Cardiac septum (tissue), 1 donor: ENCODE measurements at regions not wholly inside any gene's neighbourhood (a gene's known extent, or its start where the extent isn't known, plus 50 kb on each side); places are given as distances from the start of the nearest gene placed in this dataset.
"Not testable (repeated sequence)": the region's sequence is repeated elsewhere in the genome, so short reads cannot be mapped to it uniquely, and the experiment has no call there.

Experiments
- DNase-seq: peaks from one replicate; pipeline ENCODE4 v3.0.0-alpha.2; 2020; ENCODE audit warnings: low spot score
- intact Hi-C: fragments of 100-400 bp; cut with DNase I; formaldehyde crosslinking; loops from one replicate; pipeline ENCODE4 v1.14.0; 2022
- donor health status: DM: no; HTN: no; CAD: no.

DNA sequence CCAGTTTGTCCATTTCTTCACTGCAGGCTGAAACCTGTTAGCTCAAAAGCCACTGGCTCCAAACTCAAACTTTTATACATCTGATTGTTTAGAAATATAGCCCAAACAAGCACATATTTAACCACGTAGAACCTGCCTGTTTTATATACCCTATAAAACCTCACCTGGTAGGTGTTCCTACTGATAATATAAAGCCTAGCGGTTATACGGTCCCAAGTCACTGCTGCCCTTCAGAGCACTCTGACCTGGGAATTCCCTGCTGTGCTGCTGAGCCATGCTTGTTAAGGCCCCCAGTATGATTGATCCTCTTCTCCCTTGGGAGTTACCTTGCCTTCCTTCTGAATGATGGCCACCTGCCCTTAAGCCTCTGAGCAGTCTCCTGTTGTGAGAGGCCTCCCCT, 432.8 kb upstream of the LCORL start:
- no peak for DNase-seq
- intact Hi-C loops, result no loop called here

DNA sequence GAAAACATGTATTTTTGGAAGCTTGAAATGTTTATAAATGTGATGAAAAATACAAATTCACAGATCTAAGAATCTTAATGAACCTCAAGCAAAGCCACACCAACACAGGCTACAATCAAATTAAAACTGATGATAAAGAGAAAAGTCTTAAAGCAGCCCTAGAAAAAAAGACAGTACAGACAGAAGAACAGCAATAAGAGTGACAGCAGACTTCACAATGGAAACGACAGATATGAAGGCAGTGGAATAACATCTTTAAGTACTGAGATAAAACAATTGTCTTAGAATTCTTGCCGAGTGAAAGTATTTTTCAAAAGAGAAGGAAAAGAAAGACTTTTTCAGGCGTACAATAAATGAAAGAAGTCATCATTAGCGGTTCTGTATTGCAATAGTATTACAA, 423.6 kb upstream of the LCORL start:
- intact Hi-C loops, result no loop called here
- DNase-seq, result no peak

DNA sequence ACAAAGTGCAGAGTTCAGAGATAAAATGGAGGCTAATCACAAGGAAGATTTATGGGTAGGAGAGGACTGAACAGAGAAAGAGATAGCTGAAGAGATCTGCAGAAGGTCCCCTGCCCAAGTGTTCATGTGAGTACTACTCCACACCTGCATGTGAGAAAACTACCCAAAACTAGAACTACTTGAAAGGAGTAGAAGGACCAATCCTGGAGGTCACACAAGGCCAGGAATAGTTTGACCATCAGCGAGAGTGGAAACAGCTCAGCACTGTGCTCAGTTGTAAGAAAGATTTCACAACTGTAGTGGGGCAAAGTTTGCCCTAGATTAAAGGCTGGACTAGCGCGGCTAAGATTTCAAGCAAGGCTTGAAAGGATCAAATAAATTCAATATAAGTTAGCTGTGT, 422.7 kb upstream of the LCORL start:
- no peak for DNase-seq
- intact Hi-C loops, result no loop called here

DNA sequence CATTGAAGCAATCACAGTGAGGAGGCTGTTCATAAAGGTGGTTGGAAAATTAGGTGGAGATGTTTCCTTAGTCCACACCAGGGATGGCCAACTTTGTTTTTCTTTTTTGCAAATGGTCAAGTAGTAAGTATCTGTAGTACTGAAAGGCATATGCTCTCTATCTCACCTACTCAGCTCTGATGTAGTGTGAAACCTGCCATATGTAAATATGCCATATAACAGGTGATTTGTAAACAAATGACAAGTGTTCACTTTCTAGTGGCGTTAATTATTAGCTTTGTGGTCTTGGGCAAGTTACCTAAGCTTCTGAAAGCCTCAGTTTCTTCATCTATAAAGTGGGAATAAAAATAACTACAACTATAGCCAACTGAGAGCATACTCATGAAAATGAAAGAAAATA, 421.4 kb upstream of the LCORL start:
- no peak for DNase-seq
- intact Hi-C loops, result no loop called here

DNA sequence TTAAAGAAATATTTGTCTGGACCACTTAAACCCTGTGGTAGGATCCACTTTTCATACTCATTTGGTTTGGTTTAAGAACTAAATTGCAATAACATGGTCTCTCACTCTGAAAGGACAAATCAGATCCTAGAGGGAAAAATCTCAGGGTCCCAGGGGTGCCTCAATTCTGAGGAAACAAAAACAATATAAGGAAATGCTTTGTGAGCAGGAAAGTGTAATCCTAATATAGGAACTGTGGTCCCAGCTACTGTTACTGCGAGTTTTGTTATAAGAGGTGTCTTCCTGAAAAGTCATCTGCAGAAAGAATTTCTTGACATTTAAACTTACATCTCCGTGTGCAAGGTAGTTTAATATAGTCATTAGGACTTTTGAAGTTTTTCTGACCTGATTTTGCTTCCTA, 420.1 kb upstream of the LCORL start:
- no peak for DNase-seq
- intact Hi-C loops, result no loop called here

DNA sequence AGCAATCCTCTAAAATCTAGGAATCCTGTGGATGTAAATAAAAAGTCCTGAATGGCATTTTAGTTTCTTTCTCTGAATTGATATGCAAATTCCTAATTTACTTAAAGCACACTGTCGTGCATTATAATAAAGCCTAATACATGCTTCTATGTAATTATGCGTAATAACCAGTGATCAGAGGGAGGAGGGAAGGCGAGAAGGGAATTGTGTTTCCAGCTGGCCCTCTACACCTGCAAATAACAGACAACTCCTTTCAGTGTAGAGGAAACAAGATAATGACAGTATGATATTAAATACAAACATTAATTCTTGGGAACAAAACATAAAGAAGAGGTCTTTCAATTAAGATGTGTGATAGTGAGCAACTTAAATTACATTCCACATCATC, 419.6 kb upstream of the LCORL start:
- no peak for DNase-seq
- intact Hi-C loops, result no loop called here

DNA sequence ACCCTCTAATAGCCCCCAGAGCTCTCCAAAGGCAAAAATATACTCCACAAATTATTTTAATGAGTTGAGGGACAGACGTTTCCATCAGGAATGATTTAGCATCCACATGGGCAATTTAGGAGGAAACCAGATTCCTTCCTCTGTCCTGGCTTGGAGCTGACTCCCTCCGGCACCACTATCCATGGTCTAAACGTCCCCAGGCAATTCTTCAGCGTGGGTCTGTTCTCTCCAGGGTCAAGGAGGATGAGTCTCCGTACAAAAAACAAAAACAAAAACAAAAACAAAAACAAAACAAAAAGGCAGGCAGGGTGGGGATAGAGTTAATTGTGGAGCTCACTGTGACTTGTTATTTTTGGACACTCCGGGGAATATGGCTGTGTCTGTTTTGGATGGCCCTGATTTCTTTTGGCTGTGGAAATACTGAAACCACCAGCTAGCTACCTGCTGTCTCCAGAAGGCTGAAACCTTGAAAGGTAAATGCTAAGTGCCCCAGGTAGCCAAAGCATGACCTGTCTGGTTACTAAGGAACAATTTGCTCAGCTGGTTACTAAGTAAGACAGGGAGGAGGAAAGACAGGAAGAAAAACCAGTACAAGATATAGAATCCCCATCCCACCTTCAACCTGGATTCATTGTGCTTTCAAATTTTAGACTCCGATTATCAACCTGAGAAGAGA, 419.1 kb upstream of the LCORL start:
- DNase-seq, result no peak
- intact Hi-C loops, result no loop called here

DNA sequence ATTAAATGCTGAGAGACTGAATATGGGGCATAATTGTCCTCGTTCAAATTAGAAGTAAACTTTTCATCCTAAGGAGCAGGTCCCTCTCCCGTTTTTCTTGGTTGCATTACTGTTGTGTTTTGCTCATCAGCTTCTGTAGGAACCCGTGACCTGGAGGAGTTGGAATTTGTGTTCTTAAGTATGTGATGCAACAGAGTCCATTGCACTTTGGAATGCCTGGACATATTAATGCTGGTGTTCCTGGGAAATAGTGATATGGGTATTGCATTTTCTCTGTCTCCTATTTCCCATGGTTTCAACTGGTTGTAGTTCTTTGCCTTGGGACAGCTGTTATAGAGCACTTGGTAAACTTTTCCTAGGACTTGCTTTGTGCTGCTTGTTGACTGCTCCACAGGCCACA, 417.8 kb upstream of the LCORL start:
- DNase-seq, result no peak
- intact Hi-C loops, result no loop called here

DNA sequence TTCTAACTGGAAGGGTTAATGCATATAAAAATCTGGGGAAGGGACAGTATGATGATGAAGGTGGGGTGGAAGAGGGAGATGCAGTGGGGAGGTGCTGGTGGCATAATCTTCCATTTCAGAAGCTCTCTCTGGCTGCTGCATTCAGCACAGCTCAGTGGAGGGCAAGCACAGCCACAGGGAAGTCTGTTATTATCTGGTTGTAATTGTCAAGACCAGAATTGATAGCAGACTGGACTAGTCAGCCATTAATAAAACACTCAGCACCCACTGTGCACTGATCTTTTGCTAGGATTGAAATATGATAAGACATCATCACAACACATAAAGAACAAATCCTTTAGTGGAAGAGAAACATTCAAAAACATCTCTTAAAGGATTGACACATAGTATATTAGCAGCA, 414.2 kb upstream of the LCORL start:
- no peak for DNase-seq
- intact Hi-C loops, result no loop called here

DNA sequence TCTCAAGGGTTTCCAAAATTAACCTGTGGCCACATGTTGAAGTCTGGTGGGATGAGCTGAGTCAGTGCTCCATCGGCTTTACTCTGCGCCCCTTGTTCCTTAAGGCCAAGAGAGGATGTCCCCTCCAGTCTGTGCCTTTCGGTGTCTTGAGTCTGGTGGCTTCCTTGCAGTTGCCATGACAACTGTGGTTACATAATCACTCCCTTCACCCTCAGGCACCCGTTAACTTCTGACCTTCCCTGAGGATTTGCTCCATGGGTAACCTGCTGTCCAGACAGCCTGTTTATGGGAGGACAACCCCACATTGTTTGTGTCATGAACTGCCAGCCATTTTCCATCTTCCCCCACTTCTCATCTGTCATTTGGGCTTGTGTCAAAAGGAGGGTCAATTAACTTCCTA, 401.1 kb upstream of the LCORL start:
- DNase-seq, result no peak
- intact Hi-C loops, result no loop called here

DNA sequence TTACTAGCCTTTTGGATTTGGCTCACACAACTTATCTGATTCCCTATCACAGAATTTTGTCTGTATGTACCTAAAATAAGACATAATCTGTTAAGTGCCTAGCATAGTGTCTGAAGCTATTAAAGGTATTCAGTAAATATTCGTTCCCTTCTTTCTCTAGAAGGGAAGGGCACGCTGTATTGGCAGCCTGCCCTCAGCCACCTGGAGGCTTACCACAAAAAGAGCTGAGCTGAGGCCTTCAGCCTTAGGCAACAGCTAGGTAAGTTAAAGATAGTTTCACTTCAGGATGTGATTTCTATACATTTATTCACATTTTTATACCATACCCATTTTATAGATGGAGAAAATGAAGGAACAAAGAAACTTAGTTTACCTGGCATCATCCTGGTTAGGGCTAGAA, 400.0 kb upstream of the LCORL start:
- intact Hi-C loops, result no loop called here

DNA sequence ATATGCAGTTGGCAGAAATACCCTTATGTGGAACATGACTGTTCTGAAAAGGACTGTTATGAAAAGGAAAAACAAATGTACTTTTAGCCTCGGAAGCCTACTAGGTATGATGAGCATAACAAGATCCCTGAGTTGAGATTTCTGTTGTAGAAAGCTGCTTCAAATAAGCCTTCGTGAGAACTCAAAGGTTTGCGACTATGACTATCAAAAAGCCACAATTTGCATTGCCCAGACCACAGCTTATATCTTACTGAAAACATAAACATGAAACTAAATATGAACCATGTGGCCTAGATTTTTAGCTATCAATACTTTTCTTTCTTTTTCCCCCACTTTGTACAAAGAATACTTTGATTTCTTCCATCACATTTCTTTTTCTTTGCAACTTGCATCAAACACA, 398.2 kb upstream of the LCORL start:
- intact Hi-C loops, result no loop called here
- DNase-seq, result no peak

More for the DNA sequence above, 400.0 kb upstream of the LCORL start:
- DNase-seq, result no peak

DNA sequence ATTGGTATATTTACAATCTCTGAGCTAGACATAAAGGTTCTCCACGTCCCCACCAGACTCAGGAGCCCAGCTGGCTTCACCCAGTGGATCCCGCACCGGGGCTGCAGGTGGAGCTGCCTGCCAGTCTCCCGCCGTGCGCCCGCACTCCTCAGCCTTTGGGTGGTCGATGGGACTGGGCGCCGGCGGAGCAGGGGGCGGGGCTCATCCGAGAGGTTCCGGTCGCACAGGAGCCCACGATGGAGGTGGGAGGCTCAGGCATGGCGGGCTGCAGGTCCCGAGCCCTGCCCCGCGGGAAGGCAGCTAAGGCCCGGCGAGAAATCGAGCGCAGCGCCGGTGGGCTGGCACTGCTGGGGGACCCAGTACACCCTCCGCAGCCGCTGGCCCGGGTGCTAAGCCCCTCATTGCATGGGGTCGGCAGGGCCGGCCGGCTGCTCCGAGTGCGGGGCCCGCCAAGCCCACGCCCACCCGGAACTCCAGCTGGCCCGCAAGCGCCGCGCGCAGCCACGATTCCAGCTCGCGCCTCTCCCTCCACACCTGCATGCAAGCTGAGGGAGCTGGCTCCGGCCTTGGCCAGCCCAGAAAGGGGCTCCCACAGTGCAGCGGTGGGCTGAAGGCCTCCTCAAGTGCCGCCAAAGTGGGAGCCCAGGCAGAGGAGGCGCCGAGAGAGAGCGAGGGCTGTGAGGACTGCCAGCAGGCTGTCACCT, 396.8 kb upstream of the LCORL start:
- DNase-seq, intact Hi-C loops: not testable (repeated sequence)

DNA sequence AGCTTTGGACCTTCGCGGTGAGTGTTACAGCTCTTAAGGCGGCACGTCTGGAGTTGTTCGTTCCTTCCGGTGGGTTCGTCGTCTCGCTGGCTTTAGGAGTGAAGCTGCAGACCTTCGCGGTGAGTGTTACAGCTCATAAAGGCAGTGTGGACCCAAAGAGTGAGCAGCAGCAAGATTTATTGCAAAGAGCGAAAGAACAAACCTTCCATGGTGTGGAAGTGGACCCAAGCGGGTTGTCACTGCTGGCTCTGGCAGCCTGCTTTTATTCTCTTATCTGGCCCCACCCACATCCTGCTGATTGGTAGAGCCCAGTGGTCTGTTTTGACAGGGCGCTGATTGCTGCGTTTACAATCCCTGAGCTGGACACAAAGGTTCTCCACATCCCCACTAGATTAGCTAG, 396.1 kb upstream of the LCORL start:
- DNase-seq, intact Hi-C loops: not testable (repeated sequence)

DNA sequence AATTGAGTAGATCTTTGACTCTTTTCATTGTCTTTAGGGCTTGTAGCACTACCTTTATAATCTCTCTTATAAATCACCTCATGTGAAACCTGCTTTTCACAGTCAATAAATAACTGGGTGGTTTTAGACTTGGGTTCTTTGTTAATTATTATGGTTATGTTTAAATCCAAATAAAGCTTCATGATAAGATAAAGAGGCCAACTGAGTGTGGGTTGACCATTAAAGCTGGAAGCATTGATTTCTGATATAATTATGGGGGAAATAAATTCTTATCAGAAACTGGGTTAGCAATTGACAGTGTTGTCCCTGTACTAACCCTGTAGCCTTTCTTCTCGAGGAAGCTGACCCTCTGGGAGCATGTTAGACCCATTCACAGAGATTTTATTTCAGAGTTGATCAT, 384.7 kb upstream of the LCORL start:
- intact Hi-C loops, result no loop called here
- no peak for DNase-seq

DNA sequence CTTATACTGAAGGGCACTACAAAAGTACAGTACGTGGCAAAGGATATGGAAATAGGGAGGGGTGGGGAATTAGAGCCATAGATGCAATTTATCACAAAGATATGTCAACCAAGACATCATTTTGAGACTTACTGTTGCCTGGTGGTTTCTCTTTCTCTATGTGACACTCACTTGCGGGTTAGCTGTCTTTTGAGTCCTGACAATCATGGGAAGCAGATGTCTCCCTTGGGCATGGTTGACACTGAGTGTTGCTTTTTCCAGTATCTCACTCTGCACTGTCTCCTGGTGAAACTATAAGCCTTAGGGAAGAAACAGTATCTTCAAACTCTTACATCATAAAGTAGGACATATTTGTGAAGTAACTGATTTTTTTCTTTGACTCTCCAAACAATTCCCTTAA, 383.5 kb upstream of the LCORL start:
- DNase-seq, result no peak
- intact Hi-C loops, result no loop called here

DNA sequence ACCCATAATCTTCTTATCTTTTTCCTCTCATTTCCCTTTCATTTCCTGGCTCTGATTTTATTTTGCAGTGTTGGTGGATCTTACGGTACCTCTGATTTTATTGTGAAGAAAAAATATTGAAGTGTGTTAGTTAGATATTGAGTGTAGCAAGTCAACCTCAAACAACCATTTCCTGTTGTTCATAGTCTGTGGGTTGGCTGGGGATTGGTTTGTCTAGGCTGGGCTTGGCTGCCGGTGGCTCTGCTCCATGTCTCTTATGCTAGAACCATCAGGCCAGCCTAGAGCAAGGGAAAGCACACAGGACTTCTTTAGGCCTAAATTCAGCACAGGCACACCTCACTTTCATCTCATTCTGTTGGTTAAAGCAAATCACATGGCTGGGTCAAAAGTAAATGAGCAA, 383.1 kb upstream of the LCORL start:
- DNase-seq, result no peak
- intact Hi-C loops, result no loop called here

DNA sequence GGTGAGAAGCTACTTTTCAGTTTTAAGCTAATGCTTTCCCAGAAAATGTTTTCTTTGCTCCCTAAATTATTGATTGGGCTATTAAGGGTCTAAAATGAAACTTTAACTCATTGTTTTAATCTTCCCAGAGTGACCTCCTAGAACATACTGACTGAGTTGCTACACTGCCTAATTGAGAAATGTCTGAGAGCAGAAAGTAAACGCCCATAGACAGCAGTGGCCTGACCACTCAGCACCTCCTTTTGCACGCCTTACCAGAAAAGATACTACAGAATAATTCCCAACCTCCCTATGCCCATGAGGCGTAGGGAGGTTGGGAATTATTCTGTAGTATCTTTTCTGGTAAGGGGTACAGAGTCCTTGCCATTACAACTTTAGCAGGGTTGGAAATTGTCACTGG, 381.8 kb upstream of the LCORL start:
- intact Hi-C loops, result no loop called here
- no peak for DNase-seq

DNA sequence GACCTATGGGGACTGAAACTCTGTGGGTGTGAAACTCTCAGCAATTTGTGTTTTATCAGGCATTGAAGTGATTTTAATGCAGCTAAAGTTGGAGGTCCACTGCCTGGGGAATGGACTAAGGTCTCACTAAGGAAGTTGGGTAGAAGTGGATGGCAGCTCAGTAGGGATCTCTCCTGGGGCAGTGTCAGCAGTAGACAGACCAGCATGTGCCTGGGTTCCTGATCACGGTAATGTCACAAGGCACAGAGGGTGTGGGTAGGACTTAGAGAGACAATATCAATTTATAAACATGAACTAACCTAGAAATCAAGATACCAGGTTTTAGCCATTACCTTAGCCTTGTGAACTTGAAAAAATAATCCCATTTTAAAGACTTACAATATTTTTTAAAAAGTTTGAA, 380.3 kb upstream of the LCORL start:
- intact Hi-C loops, result no loop called here

DNA sequence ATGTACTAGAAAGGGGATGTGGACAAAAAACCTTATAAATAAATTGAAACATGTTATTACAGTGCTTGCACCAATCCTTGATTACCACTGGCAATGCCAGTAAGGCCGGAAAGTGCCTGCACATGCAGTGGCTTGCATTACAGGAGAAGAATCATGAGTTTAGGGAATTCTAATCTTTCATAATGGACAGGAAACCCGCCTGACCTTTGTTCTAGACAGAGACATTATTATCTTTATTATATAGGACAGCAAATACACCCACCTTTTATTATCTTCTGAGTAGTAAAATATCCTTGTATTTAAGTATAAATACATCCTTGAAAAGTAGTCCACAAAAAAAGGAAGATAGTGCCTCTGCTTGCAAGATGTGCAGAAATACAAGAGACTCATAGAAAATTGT, 379.9 kb upstream of the LCORL start:
- no peak for DNase-seq
- intact Hi-C loops, result no loop called here

More for the DNA sequence above, 380.3 kb upstream of the LCORL start:
- no peak for DNase-seq

DNA sequence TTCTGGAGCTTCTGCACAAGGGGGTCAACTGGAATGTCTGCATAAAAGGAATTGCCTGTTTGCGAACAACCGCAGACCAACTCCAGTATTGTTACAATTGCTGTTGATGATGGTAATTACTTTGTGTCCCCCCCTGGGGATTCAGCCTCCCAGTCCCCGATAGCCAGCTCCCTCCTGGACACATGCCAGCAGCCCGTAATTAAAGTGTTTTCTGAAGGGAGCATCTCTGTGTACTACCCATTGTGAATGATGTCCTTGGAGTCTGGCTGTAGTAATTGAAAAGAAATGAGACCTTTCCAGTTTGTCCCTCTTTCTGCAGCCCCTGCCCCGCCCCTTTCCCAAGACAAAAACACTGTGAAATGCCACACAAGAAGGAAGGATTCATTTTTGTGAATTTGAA, 377.1 kb upstream of the LCORL start:
- intact Hi-C loops, result no loop called here
- no peak for DNase-seq
